ENCODE measurements at regions not wholly inside any gene's neighbourhood (a gene's known extent, or its start where the extent isn't known, plus 50 kb on each side); places are given as distances from the start of the nearest gene placed in this dataset.

GRCh38 chr11:45048870-45049691 is 97.4 kb upstream of the PRDM11 start:
- Histone ChIP-seq H3K27me3 (ENCODE audit: insufficient read depth, poor library complexity, severe bottlenecking) (no peaks in the 10 kb centered on the region), H3K27ac (ENCODE audit: poor library complexity, severe bottlenecking) (no peak overlapping the region), H3K4me3 (ENCODE audit: severe bottlenecking) (no peak overlapping the region), H3K36me3 (ENCODE audit: low read depth) (no peaks in the 10 kb centered on the region), H3K9me3 (ENCODE audit: severe bottlenecking) (no peaks in the 10 kb centered on the region), H3K4me1 (ENCODE audit: insufficient read depth, poor library complexity, severe bottlenecking) (peaks cover 19% of the 10 kb centered on the region)
- DNase-seq (ENCODE audit: low spot score) (no peak), ATAC-seq (ENCODE audit: low read depth) (no peak)
- TF ChIP-seq CTCF (IDR thresholded peaks at IDR 0.05; ENCODE audit: poor library complexity, severe bottlenecking), result no peak

- no peak for TF ChIP-seq CTCF (IDR thresholded peaks at IDR 0.05; ENCODE audit: poor library complexity, severe bottlenecking)
- no peak for DNase-seq (ENCODE audit: low spot score)
- Histone ChIP-seq H3K36me3 (ENCODE audit: low read depth) (no peaks in the 10 kb centered on the region), H3K27ac (ENCODE audit: poor library complexity, severe bottlenecking) (no peak overlapping the region), H3K4me1 (ENCODE audit: insufficient read depth, poor library complexity, severe bottlenecking) (peaks cover 19% of the 10 kb centered on the region), H3K9me3 (ENCODE audit: severe bottlenecking) (no peaks in the 10 kb centered on the region), H3K4me3 (ENCODE audit: severe bottlenecking) (no peak overlapping the region), H3K27me3 (ENCODE audit: insufficient read depth, poor library complexity, severe bottlenecking) (no peaks in the 10 kb centered on the region)
- no peak for ATAC-seq (ENCODE audit: low read depth)
Observed at GRCh38 chr11:45050111-45050510, 96.3 kb upstream of the PRDM11 start.

GRCh38 chr11:45051621-45052020 is 94.8 kb upstream of the PRDM11 start:
- Histone ChIP-seq H3K4me3 (ENCODE audit: severe bottlenecking) (no peak overlapping the region), H3K36me3 (ENCODE audit: low read depth) (no peaks in the 10 kb centered on the region), H3K4me1 (ENCODE audit: insufficient read depth, poor library complexity, severe bottlenecking) (peaks cover 5% of the 10 kb centered on the region), H3K27ac (ENCODE audit: poor library complexity, severe bottlenecking) (no peak overlapping the region), H3K9me3 (ENCODE audit: severe bottlenecking) (no peaks in the 10 kb centered on the region), H3K27me3 (ENCODE audit: insufficient read depth, poor library complexity, severe bottlenecking) (no peaks in the 10 kb centered on the region)
- ATAC-seq (ENCODE audit: low read depth) (no peak), DNase-seq (ENCODE audit: low spot score) (no peak)
- no peak for TF ChIP-seq CTCF (IDR thresholded peaks at IDR 0.05; ENCODE audit: poor library complexity, severe bottlenecking)

GRCh38 chr11:45052361-45052760 is 94.1 kb upstream of the PRDM11 start:
- no peak for TF ChIP-seq CTCF (IDR thresholded peaks at IDR 0.05; ENCODE audit: poor library complexity, severe bottlenecking)
- no peak overlapping the region for H3K4me3 ChIP-seq (ENCODE audit: severe bottlenecking)
- H3K36me3 ChIP-seq (ENCODE audit: low read depth), result no peaks in the 10 kb centered on the region
- no peak overlapping the region for H3K27ac ChIP-seq (ENCODE audit: poor library complexity, severe bottlenecking)
- no peaks in the 10 kb centered on the region for H3K9me3 ChIP-seq (ENCODE audit: severe bottlenecking)
- DNase-seq (ENCODE audit: low spot score), result no peak
- ATAC-seq (ENCODE audit: low read depth), result no peak
- H3K27me3 ChIP-seq (ENCODE audit: insufficient read depth, poor library complexity, severe bottlenecking), result no peaks in the 10 kb centered on the region
- H3K4me1 ChIP-seq (ENCODE audit: insufficient read depth, poor library complexity, severe bottlenecking), result no peaks in the 10 kb centered on the region

All from RWPE2 (cell line).